ENCODE measurements at regions not wholly inside any gene's neighbourhood (a gene's known extent, or its start where the extent isn't known, plus 50 kb on each side); places are given as distances from the start of the nearest gene placed in this dataset.

GRCh38 chr1:218499011-218499691, 154.0 kb downstream of the TGFB2 start:
- H3K9ac ChIP-seq (ENCODE audit: low read length): peak overlapping the region; percentile 87
- no peak overlapping the region for H2BK12ac ChIP-seq (ENCODE audit: low read length in 2 of 2)
- H2BK15ac ChIP-seq (ENCODE audit: low read depth, poor library complexity, severe bottlenecking): no peak overlapping the region
- peaks cover 4% of the 10 kb centered on the region for H3K4me1 ChIP-seq (ENCODE audit: control insufficient read depth, insufficient read depth, low read depth, low read length)
- no peaks in the 10 kb centered on the region for H3K27me3 ChIP-seq (ENCODE audit: control insufficient read depth in 1 of 2, insufficient read depth in 1 of 2, low read length in 2 of 2)
- peak overlapping the region; percentile 99 for H3K27ac ChIP-seq (ENCODE audit: low read length, poor library complexity, severe bottlenecking)
- peak overlapping the region in 1 of 2 experiments; percentile 49 for H3K4ac ChIP-seq (ENCODE audit: low read depth in 1 of 2, low read length in 2 of 2)
- H3K4me3 ChIP-seq (ENCODE audit: insufficient read depth in 1 of 2, low read depth in 1 of 2, low read length in 2 of 2): peak overlapping the region in 1 of 2 experiments; percentile 75
- no peak overlapping the region for H3K23ac ChIP-seq (ENCODE audit: low read length in 2 of 2)
- no peaks in the 10 kb centered on the region for H3K9me3 ChIP-seq (ENCODE audit: control insufficient read depth, low read length)
- no peak overlapping the region for H4K8ac ChIP-seq (ENCODE audit: low read length)
- H2AK5ac ChIP-seq (ENCODE audit: low read length, severe bottlenecking): no peak overlapping the region
- no peak overlapping the region for H3K14ac ChIP-seq (ENCODE audit: low read length in 2 of 2)
- H2BK5ac ChIP-seq (ENCODE audit: low read depth, low read length, poor library complexity, severe bottlenecking): peak overlapping the region; percentile 90
- H2AFZ ChIP-seq (ENCODE audit: low read depth, low read length): no peak overlapping the region
- no peak overlapping the region for H2BK120ac ChIP-seq (ENCODE audit: low read depth, low read length)
- no peaks in the 10 kb centered on the region for H3K36me3 ChIP-seq (ENCODE audit: control insufficient read depth in 1 of 2, insufficient read depth in 2 of 2, low read depth in 1 of 2, low read length in 2 of 2)
- no peak overlapping the region for H3K4me2 ChIP-seq (ENCODE audit: low read length, poor library complexity, severe bottlenecking)
- WGBS: 0% methylated on average over 1 of the region's 4 CpGs
- H3K79me1 ChIP-seq (replicated peaks; ENCODE audit: low read length, poor library complexity, severe bottlenecking): no peaks in the 10 kb centered on the region
- peak; percentile 92 for DNase-seq
- no peak overlapping the region for H4K91ac ChIP-seq (ENCODE audit: low read length)
- H3K18ac ChIP-seq (ENCODE audit: low read depth in 1 of 2, low read length in 2 of 2): no peak overlapping the region

GRCh38 chr1:218499911-218500310, 154.8 kb downstream of the TGFB2 start:
- H4K91ac ChIP-seq (ENCODE audit: low read length): peak overlapping the region; percentile 7
- no peak overlapping the region for H2BK15ac ChIP-seq (ENCODE audit: low read depth, poor library complexity, severe bottlenecking)
- peak overlapping the region; percentile 28 to 40 for H3K18ac ChIP-seq (ENCODE audit: low read depth in 1 of 2, low read length in 2 of 2)
- peak overlapping the region; percentile 99 for H3K27ac ChIP-seq (ENCODE audit: low read length, poor library complexity, severe bottlenecking)
- H3K9ac ChIP-seq (ENCODE audit: low read length): peak overlapping the region; percentile 87
- peak overlapping the region in 1 of 2 experiments; percentile 28 for H3K4ac ChIP-seq (ENCODE audit: low read depth in 1 of 2, low read length in 2 of 2)
- peak overlapping the region; percentile 62 for H2BK5ac ChIP-seq (ENCODE audit: low read depth, low read length, poor library complexity, severe bottlenecking)
- H3K9me3 ChIP-seq (ENCODE audit: control insufficient read depth, low read length): no peaks in the 10 kb centered on the region
- H3K4me3 ChIP-seq (ENCODE audit: insufficient read depth in 1 of 2, low read depth in 1 of 2, low read length in 2 of 2): no peak overlapping the region
- no peak overlapping the region for H3K23ac ChIP-seq (ENCODE audit: low read length in 2 of 2)
- peak overlapping the region; percentile 73 for H2AK5ac ChIP-seq (ENCODE audit: low read length, severe bottlenecking)
- no peaks in the 10 kb centered on the region for H3K36me3 ChIP-seq (ENCODE audit: control insufficient read depth in 1 of 2, insufficient read depth in 2 of 2, low read depth in 1 of 2, low read length in 2 of 2)
- DNase-seq: no peak
- no peak overlapping the region for H2BK12ac ChIP-seq (ENCODE audit: low read length in 2 of 2)
- peak overlapping the region; percentile 86 for H4K8ac ChIP-seq (ENCODE audit: low read length)
- no peak overlapping the region for H2BK120ac ChIP-seq (ENCODE audit: low read depth, low read length)
- H3K4me2 ChIP-seq (ENCODE audit: low read length, poor library complexity, severe bottlenecking): no peak overlapping the region
- 84% methylated on average over 7 of the region's 7 CpGs for whole genome bisulfite sequencing
- peak overlapping the region in 1 of 2 experiments; percentile 88 for H3K14ac ChIP-seq (ENCODE audit: low read length in 2 of 2)
- H3K4me1 ChIP-seq (ENCODE audit: control insufficient read depth, insufficient read depth, low read depth, low read length): peaks cover 3% of the 10 kb centered on the region
- H3K27me3 ChIP-seq (ENCODE audit: control insufficient read depth in 1 of 2, insufficient read depth in 1 of 2, low read length in 2 of 2): no peaks in the 10 kb centered on the region
- no peak overlapping the region for H2AFZ ChIP-seq (ENCODE audit: low read depth, low read length)
- no peaks in the 10 kb centered on the region for H3K79me1 ChIP-seq (replicated peaks; ENCODE audit: low read length, poor library complexity, severe bottlenecking)

GRCh38 chr1:218501161-218501560, 156.0 kb downstream of the TGFB2 start:
- peak overlapping the region; percentile 79 for H2BK5ac ChIP-seq (ENCODE audit: low read depth, low read length, poor library complexity, severe bottlenecking)
- H3K23ac ChIP-seq (ENCODE audit: low read length in 2 of 2): no peak overlapping the region
- H3K18ac ChIP-seq (ENCODE audit: low read depth in 1 of 2, low read length in 2 of 2): peak overlapping the region in 1 of 2 experiments; percentile 90
- H3K36me3 ChIP-seq (ENCODE audit: control insufficient read depth in 1 of 2, insufficient read depth in 2 of 2, low read depth in 1 of 2, low read length in 2 of 2): no peaks in the 10 kb centered on the region
- H3K27ac ChIP-seq (ENCODE audit: low read length, poor library complexity, severe bottlenecking): no peak overlapping the region
- H3K27me3 ChIP-seq (ENCODE audit: control insufficient read depth in 1 of 2, insufficient read depth in 1 of 2, low read length in 2 of 2): no peaks in the 10 kb centered on the region
- H3K4ac ChIP-seq (ENCODE audit: low read depth in 1 of 2, low read length in 2 of 2): no peak overlapping the region
- H3K4me1 ChIP-seq (ENCODE audit: control insufficient read depth, insufficient read depth, low read depth, low read length): peaks cover 3% of the 10 kb centered on the region
- H2AK5ac ChIP-seq (ENCODE audit: low read length, severe bottlenecking): peak overlapping the region; percentile 98
- no peak overlapping the region for H3K14ac ChIP-seq (ENCODE audit: low read length in 2 of 2)
- no peak overlapping the region for H4K91ac ChIP-seq (ENCODE audit: low read length)
- H3K4me2 ChIP-seq (ENCODE audit: low read length, poor library complexity, severe bottlenecking): no peak overlapping the region
- H3K9me3 ChIP-seq (ENCODE audit: control insufficient read depth, low read length): peaks cover under 1% of the 10 kb centered on the region
- no peak overlapping the region for H2AFZ ChIP-seq (ENCODE audit: low read depth, low read length)
- no peak overlapping the region for H2BK15ac ChIP-seq (ENCODE audit: low read depth, poor library complexity, severe bottlenecking)
- H2BK120ac ChIP-seq (ENCODE audit: low read depth, low read length): no peak overlapping the region
- H4K8ac ChIP-seq (ENCODE audit: low read length): no peak overlapping the region
- no peak overlapping the region for H3K9ac ChIP-seq (ENCODE audit: low read length)
- H3K79me1 ChIP-seq (replicated peaks; ENCODE audit: low read length, poor library complexity, severe bottlenecking): no peaks in the 10 kb centered on the region
- peak overlapping the region; percentile 9 to 86 for H2BK12ac ChIP-seq (ENCODE audit: low read length in 2 of 2)
- DNase-seq: no peak
- H3K4me3 ChIP-seq (ENCODE audit: insufficient read depth in 1 of 2, low read depth in 1 of 2, low read length in 2 of 2): no peak overlapping the region
- WGBS: 74% methylated on average over 4 of the region's 5 CpGs

- Histone ChIP-seq H3K14ac (ENCODE audit: low read length in 2 of 2) (no peak overlapping the region), H4K8ac (ENCODE audit: low read length) (no peak overlapping the region), H3K4me3 (ENCODE audit: insufficient read depth in 1 of 2, low read depth in 1 of 2, low read length in 2 of 2) (no peak overlapping the region), H3K36me3 (ENCODE audit: control insufficient read depth in 1 of 2, insufficient read depth in 2 of 2, low read depth in 1 of 2, low read length in 2 of 2) (no peaks in the 10 kb centered on the region), H3K4me2 (ENCODE audit: low read length, poor library complexity, severe bottlenecking) (no peak overlapping the region), H3K27me3 (ENCODE audit: control insufficient read depth in 1 of 2, insufficient read depth in 1 of 2, low read length in 2 of 2) (no peaks in the 10 kb centered on the region), H4K91ac (ENCODE audit: low read length) (no peak overlapping the region), H2BK5ac (ENCODE audit: low read depth, low read length, poor library complexity, severe bottlenecking) (no peak overlapping the region), H3K18ac (ENCODE audit: low read depth in 1 of 2, low read length in 2 of 2) (no peak overlapping the region), H3K27ac (ENCODE audit: low read length, poor library complexity, severe bottlenecking) (no peak overlapping the region), H3K4me1 (ENCODE audit: control insufficient read depth, insufficient read depth, low read depth, low read length) (peaks cover 3% of the 10 kb centered on the region), H2BK120ac (ENCODE audit: low read depth, low read length) (no peak overlapping the region), H2BK15ac (ENCODE audit: low read depth, poor library complexity, severe bottlenecking) (no peak overlapping the region), H3K9me3 (ENCODE audit: control insufficient read depth, low read length) (peaks cover 11% of the 10 kb centered on the region), H2AFZ (ENCODE audit: low read depth, low read length) (no peak overlapping the region), H2BK12ac (ENCODE audit: low read length in 2 of 2) (no peak overlapping the region), H3K79me1 (replicated peaks; ENCODE audit: low read length, poor library complexity, severe bottlenecking) (no peaks in the 10 kb centered on the region), H3K4ac (ENCODE audit: low read depth in 1 of 2, low read length in 2 of 2) (no peak overlapping the region), H2AK5ac (ENCODE audit: low read length, severe bottlenecking) (no peak overlapping the region), H3K23ac (ENCODE audit: low read length in 2 of 2) (no peak overlapping the region), H3K9ac (ENCODE audit: low read length) (no peak overlapping the region)
- DNase-seq: no peak
- 91% methylated on average over 2 of the region's 2 CpGs for WGBS
These were observed 157.2 kb downstream of the TGFB2 start for GRCh38 chr1:218502383-218502782.

Measured in mesenchymal stem cell (in vitro differentiated cells and primary cell).